AG10803 (cell line): ENCODE measurements at regions not wholly inside any gene's neighbourhood (a gene's known extent, or its start where the extent isn't known, plus 50 kb on each side); places are given as distances from the start of the nearest gene placed in this dataset.
"Not testable (repeated sequence)": the region's sequence is repeated elsewhere in the genome, so short reads cannot be mapped to it uniquely, and the experiment has no call there.

Experiments
- DNase-seq: peaks from one replicate; pipeline ENCODE4 v3.0.0; 2010; ENCODE audit warnings: low read depth
- H3K4me3 ChIP-seq: 2 replicates; pipeline ENCODE4 v1.5.1; 2011; ENCODE audit warnings: mild to moderate bottlenecking, low read length, control low read depth
- TF ChIP-seq, protein P1 (sequence below): conservative IDR thresholded peaks from 2 replicates; pipeline ENCODE4 v1.5.1; 2011; ENCODE audit warnings: mild to moderate bottlenecking, low read length, control low read depth, inconsistent platforms

DNA sequence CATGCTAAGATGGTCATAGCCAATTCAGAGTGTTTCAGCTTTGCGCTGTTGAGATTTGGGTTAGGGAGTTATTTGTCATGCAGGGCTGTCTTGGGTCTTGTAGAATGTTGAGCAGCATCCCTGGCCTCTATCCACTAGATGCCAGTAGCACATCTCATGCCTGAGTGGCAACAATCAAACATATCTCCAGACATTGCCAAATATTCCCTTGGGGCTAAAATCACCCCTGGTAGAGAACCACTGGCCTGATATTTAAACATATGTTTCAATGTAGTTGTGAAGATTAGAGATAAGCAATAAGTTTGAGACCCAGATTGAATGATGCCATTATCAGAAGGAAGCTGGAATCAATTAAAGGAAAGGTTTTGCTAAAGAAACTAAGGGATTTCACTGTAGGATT lies 463.3 kb downstream of the DOK5 start:
- TF ChIP-seq, protein P1, sequence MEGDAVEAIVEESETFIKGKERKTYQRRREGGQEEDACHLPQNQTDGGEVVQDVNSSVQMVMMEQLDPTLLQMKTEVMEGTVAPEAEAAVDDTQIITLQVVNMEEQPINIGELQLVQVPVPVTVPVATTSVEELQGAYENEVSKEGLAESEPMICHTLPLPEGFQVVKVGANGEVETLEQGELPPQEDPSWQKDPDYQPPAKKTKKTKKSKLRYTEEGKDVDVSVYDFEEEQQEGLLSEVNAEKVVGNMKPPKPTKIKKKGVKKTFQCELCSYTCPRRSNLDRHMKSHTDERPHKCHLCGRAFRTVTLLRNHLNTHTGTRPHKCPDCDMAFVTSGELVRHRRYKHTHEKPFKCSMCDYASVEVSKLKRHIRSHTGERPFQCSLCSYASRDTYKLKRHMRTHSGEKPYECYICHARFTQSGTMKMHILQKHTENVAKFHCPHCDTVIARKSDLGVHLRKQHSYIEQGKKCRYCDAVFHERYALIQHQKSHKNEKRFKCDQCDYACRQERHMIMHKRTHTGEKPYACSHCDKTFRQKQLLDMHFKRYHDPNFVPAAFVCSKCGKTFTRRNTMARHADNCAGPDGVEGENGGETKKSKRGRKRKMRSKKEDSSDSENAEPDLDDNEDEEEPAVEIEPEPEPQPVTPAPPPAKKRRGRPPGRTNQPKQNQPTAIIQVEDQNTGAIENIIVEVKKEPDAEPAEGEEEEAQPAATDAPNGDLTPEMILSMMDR, result no peak
- no peak overlapping the region for H3K4me3 ChIP-seq
- no peak for DNase-seq

DNA sequence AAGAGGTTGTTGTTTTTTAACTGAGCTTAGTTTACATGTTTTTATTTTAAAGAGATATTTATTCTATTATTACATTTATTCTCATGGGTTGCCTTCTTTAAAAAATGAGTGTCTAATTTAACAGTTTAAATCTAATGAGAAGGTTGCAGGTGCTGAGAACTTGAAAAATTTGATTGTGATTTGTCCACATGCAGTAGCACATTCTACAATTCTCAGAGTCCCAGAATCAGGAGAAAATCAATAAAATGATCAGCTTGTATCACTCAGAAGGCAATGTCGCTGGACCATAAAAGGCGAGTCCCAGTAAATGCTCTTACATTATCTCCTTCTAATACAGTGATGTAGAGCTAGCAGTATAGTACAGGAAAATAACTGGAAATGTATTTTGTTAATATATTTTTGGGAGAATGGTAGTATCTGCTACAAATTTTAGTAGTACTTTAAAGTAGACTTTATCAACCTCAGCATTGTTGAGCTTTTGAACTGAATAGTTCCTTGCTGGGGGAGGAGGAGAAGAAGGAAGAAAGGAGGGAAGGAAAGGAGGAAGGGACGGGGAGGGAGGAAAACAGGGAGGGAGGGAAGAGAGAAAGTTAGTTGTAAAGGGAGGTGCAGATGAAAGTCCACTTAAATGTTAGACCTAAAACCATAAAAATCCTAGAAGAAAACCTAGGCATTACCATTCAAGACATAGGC lies 458.0 kb downstream of the DOK5 start:
- TF ChIP-seq, protein P1, result no peak
- no peak for DNase-seq
- no peak overlapping the region for H3K4me3 ChIP-seq

DNA sequence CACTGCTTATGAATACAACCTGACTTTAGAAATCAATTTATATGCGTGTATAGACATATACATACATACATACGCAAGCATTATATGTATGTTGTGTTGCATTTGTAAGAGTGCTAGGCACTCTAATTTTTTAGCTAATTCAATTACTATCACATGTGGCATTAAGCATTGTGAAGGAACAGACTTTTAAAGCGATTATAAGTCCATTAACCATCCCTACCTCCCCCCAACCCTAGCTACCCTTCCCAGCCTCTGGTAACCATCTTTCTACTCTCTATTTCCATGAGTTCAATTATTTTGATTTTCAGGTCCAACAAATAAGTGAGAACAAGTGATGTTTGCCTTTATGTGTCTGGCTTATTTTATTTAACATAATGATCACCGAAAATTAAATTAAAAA lies 453.8 kb downstream of the DOK5 start:
- no peak overlapping the region for H3K4me3 ChIP-seq
- no peak for DNase-seq
- TF ChIP-seq, protein P1, result no peak

DNA sequence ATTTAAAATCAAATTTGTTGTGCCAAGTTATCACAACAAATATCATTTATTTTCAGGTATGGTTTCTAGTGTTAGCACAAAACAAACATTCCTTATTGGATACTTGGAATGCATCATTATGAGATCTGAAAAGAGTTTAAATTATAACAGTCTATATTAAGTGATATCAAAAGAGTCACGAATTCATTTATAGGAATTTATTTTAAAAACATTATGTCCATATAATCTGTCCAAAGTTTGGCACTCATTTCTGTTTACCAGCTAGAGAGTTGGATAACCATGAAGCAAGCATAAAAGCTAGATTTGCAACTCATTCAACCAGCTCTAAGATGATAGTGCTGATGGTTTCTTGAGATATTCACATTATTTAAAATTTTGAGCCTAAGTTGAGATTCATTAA lies 453.2 kb downstream of the DOK5 start:
- no peak for DNase-seq
- H3K4me3 ChIP-seq, result no peak overlapping the region
- TF ChIP-seq, protein P1, result no peak

DNA sequence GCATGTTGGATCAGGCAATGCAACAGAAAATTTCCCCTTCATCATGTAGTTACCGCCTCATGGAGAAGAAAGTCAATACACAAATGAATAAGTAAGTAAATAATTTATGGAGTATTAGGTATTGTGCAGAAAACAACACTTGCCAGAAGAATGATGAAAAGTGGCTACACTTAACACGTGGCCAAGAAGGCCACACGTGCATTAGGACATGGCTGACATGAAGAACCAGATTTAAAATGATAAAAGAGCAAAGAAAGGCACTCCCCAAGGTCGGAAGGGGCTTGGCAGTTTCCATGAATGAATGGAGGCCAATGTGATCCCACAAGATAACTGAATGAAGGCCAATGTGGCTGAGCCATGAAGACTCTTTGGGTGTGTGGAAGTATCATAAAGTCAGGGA lies 447.2 kb downstream of the DOK5 start:
- TF ChIP-seq, protein P1, result no peak
- H3K4me3 ChIP-seq, result no peak overlapping the region
- DNase-seq, result no peak

DNA sequence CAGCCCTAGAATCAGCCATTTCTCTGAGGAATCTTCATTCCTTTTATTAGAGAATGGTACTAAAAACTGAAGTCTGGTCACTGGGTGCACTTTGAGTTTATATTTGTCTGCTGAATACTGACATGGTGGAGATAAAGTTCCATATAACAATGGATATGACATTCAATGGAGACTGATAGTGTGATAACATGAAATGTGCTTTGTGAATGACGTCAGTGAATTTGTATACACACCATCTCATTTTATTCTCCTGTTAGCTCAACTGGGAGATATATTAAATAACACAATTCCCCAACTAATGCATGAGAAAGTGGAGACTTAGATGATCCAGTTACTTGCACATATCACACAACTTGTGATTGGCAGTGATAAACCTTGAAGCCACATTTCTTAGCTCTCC lies 446.7 kb downstream of the DOK5 start:
- no peak overlapping the region for H3K4me3 ChIP-seq
- DNase-seq, result no peak

DNA sequence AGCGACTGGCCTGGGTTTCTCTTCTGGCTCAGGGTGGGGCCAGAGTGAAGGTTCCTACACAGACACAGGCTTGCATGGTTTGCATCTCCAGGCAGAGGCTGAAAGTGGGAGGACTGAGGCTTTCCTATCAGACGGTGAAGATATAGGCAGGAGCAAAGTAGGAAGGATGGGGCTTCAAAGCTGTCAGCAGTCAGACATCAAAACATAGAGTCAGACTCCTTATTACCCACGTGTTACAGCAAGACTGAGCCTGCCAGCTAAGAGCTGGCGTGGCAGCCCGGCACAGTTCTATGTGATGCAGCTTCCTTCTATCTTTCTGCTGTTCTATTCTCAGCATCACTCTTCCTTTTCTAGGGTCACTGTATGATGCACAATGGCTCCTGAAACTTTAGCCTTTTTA lies 445.1 kb downstream of the DOK5 start:
- no peak overlapping the region for H3K4me3 ChIP-seq
- DNase-seq, result no peak
- TF ChIP-seq, protein P1, result no peak

More for the DNA sequence above, 446.7 kb downstream of the DOK5 start:
- TF ChIP-seq, protein P1, result no peak

DNA sequence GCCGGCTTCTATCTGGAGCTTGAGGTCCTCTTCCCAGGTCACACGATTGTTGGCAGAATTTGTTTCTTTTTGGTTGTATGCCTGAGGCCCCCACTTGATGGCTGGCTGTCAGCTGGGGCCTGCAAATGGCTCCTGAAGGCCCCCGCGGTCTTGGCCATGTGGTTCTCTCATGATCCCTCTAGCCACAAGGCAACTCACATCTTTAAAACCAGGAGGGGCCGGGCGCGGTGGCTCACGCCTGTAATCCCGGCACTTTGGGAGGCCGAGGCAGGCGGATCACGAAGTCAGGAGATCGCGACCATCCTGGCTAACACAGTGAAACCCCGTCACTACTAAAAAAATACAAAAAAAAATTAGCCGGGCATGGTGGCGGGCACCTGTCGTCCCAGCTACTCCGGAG lies 443.6 kb downstream of the DOK5 start:
- not testable (repeated sequence) for H3K4me3 ChIP-seq, DNase-seq
